Liver (tissue), 8 donors: ENCODE measurements at regions not wholly inside any gene's neighbourhood (a gene's known extent, or its start where the extent isn't known, plus 50 kb on each side); places are given as distances from the start of the nearest gene placed in this dataset.

Source experiments
- DNase-seq: peaks from one replicate; pipeline ENCODE4 v3.0.0-alpha.2; 2017; ENCODE audit warnings: low spot score
- H3K27ac ChIP-seq, 2 donors: one replicate each; pipeline ENCODE4 v1.7.0; 2013; ENCODE audit warnings: inconsistent platforms in 2 of 2, low read length in 2 of 2, control low read depth in 1 of 2, low read depth in 1 of 2, mild to moderate bottlenecking in 1 of 2
- H3K27me3 ChIP-seq, 4 donors: one replicate each; pipeline versions ENCODE4 v1.6.1 to v1.7.0; 2013; ENCODE audit warnings: low read length in 3 of 4, inconsistent platforms in 1 of 4, mild to moderate bottlenecking in 1 of 4, moderate library complexity in 1 of 4; ENCODE audit not compliant: control insufficient read depth in 4 of 4, insufficient read depth in 4 of 4
- H3K36me3 ChIP-seq, 4 donors: one replicate each; pipeline versions ENCODE4 v1.6.1 to v1.7.0; 2013; ENCODE audit warnings: low read length in 3 of 4, mild to moderate bottlenecking in 3 of 4, low read depth in 1 of 4, moderate library complexity in 1 of 4; ENCODE audit not compliant: control insufficient read depth in 4 of 4, insufficient read depth in 3 of 4
- H3K4me1 ChIP-seq, 4 donors: one replicate each; pipeline versions ENCODE4 v1.6.1 to v1.7.0; 2013; ENCODE audit warnings: low read length in 3 of 4, mild to moderate bottlenecking in 3 of 4, moderate library complexity in 1 of 4; ENCODE audit not compliant: control insufficient read depth in 4 of 4, insufficient read depth in 4 of 4
- H3K4me3 ChIP-seq, 3 donors: one replicate each; pipeline versions ENCODE4 v1.6.1 to v1.7.0; 2013; ENCODE audit warnings: low read length in 3 of 3, control low read depth in 1 of 3, low read depth in 1 of 3, mild to moderate bottlenecking in 1 of 3
- H3K9ac ChIP-seq, 2 donors: one replicate each; pipeline ENCODE4 v1.7.0; 2013; ENCODE audit warnings: low read length in 2 of 2, mild to moderate bottlenecking in 2 of 2, moderate library complexity in 2 of 2, control low read depth in 1 of 2, low read depth in 1 of 2
- H3K9me3 ChIP-seq, 4 donors: one replicate each; pipeline versions ENCODE4 v1.6.1 to v1.7.0; 2013; ENCODE audit warnings: low read length in 3 of 4; ENCODE audit not compliant: control insufficient read depth in 4 of 4
- ATF3 ChIP-seq: IDR thresholded peaks from 2 replicates; pipeline ENCODE4 v1.6.1; 2016; ENCODE audit warnings: antibody characterized with exemption
- CTCF ChIP-seq: fragments of 150-350 bp; IDR thresholded peaks from 2 replicates; pipeline ENCODE4 v1.5.1; 2017; ENCODE audit warnings: improper control_type of control experiment, low read depth, low read length; ENCODE audit not compliant: missing input control
- EGR1 ChIP-seq, 2 donors: IDR thresholded peaks; 2 replicates each; pipeline ENCODE4 v1.6.1; 2016 to 2018; ENCODE audit warnings: antibody characterized with exemption in 2 of 2, low read depth in 2 of 2
- FOXA2 ChIP-seq: IDR thresholded peaks from 2 replicates; pipeline ENCODE4 v1.6.1; 2016; ENCODE audit warnings: antibody characterized with exemption
- GABPA ChIP-seq, 2 donors: IDR thresholded peaks in 1 of 2; conservative IDR thresholded peaks in 1 of 2; 2 replicates each; pipeline ENCODE4 v1.6.1; 2016; ENCODE audit warnings: antibody characterized with exemption in 2 of 2, mild to moderate bottlenecking in 1 of 2, moderate library complexity in 1 of 2
- HNF4A ChIP-seq, 2 donors: conservative IDR thresholded peaks; 2 replicates each; pipeline ENCODE4 v1.6.1; 2016; ENCODE audit warnings: antibody characterized with exemption in 2 of 2, mild to moderate bottlenecking in 2 of 2
- HNF4G ChIP-seq: IDR thresholded peaks from 2 replicates; pipeline ENCODE4 v1.6.1; 2016; ENCODE audit warnings: antibody characterized with exemption
- REST ChIP-seq: IDR thresholded peaks from 2 replicates; pipeline ENCODE4 v1.6.1; 2016; ENCODE audit warnings: antibody characterized with exemption, mild to moderate bottlenecking
- RXRA ChIP-seq, 2 donors: IDR thresholded peaks; 2 replicates each; pipeline ENCODE4 v1.6.1; 2017 to 2018; ENCODE audit warnings: antibody characterized with exemption in 2 of 2, mild to moderate bottlenecking in 1 of 2
- SP1 ChIP-seq: IDR thresholded peaks from 2 replicates; pipeline ENCODE4 v1.6.1; 2018; ENCODE audit warnings: antibody characterized with exemption, mild to moderate bottlenecking
- TAF1 ChIP-seq: conservative IDR thresholded peaks from 2 replicates; pipeline ENCODE4 v1.6.1; 2016; ENCODE audit warnings: antibody characterized with exemption, mild to moderate bottlenecking
- ZBTB33 ChIP-seq: IDR thresholded peaks from 2 replicates; pipeline ENCODE4 v1.6.1; 2016; ENCODE audit warnings: antibody characterized with exemption
- WGBS: extraction: QIAGEN DNeasy Blood & Tissue Kit; methylation state at CpG from one replicate; pipeline ENCODE4 v1.1.7; 2013; 5-methylcytosine and 5-hydroxymethylcytosine counted together
- donor health status: healthy.
- donor health status: healthy.
- donor health status: healthy.
- donor health status: healthy.
- donor health status: healthy.

GRCh38 chr2:4381773-4382172, 678.4 kb downstream of the DCDC2C start (continued):
- TF ChIP-seq ZBTB33: no peak

- no peak overlapping the region for H3K9ac ChIP-seq
- peaks cover 0 to 3% (median 1%) of the 10 kb centered on the region in 4 donors for H3K9me3 ChIP-seq
- TF ChIP-seq REST (no peak), ZBTB33 (no peak), EGR1 (IDR thresholded peaks at IDR 0.05; ENCODE audit: low read depth in 2 of 2) (no peak), RXRA (IDR thresholded peaks at IDR 0.05) (no peak), CTCF (no peak), TAF1 (no peak), HNF4A (conservative IDR thresholded peaks at IDR 0.05) (no peak), HNF4G (no peak), SP1 (no peak)
- H3K4me3 ChIP-seq: no peak overlapping the region
- no peaks in the 10 kb centered on the region for H3K36me3 ChIP-seq
- no peaks in the 10 kb centered on the region for H3K27me3 ChIP-seq
- WGBS: 54% methylated on average over 3 of the region's 3 CpGs
- H3K27ac ChIP-seq: no peak overlapping the region
- no peaks in the 10 kb centered on the region for H3K4me1 ChIP-seq
- DNase-seq: no peak
Observed at GRCh38 chr2:4391013-4391412, 687.6 kb downstream of the DCDC2C start.

- Histone ChIP-seq H3K9me3 (peaks cover 0 to 5% (median 0%) of the 10 kb centered on the region in 4 donors), H3K4me1 (no peaks in the 10 kb centered on the region), H3K36me3 (no peaks in the 10 kb centered on the region), H3K27me3 (no peaks in the 10 kb centered on the region), H3K9ac (no peak overlapping the region), H3K4me3 (no peak overlapping the region), H3K27ac (no peak overlapping the region)
- DNase-seq: no peak
- TF ChIP-seq ZBTB33 (no peak), GABPA (IDR thresholded peaks at IDR 0.05 in 1 of 2, conservative IDR thresholded peaks at IDR 0.05 in 1 of 2) (no peak), ATF3 (no peak), FOXA2 (no peak)
- WGBS: 63% methylated on average over 10 of the region's 10 CpGs
Observed at GRCh38 chr2:4404363-4404762, 701.0 kb downstream of the DCDC2C start.
